Uterus (tissue), 3 donors: ENCODE measurements at regions not wholly inside any gene's neighbourhood (a gene's known extent, or its start where the extent isn't known, plus 50 kb on each side); places are given as distances from the start of the nearest gene placed in this dataset.

Experiments used
- DNase-seq, 2 donors: peaks; one replicate each; pipeline ENCODE4 v3.0.0-alpha.2; 2019 to 2020
- H3K27ac ChIP-seq, 2 donors: fragments of 200-600 bp; sonication (generic); 1 replicate in 1 of 2; 2 replicates in 1 of 2; pipeline ENCODE4 v1.5.1; 2016 to 2018
- H3K27me3 ChIP-seq, 2 donors: fragments of 200-600 bp; sonication (generic); one replicate each; pipeline ENCODE4 v1.5.1; 2018 to 2019; ENCODE audit warnings: control low read depth in 1 of 2
- H3K36me3 ChIP-seq, 2 donors: fragments of 200-600 bp; sonication (generic); one replicate each; pipeline ENCODE4 v1.5.1; 2019; ENCODE audit warnings: control low read depth in 1 of 2
- H3K4me1 ChIP-seq, 2 donors: fragments of 200-600 bp; sonication (generic); one replicate each; pipeline ENCODE4 v1.5.1; 2018 to 2019; ENCODE audit warnings: control low read depth in 1 of 2
- H3K4me3 ChIP-seq, 2 donors: fragments of 200-600 bp; sonication (generic); 1 replicate in 1 of 2; 2 replicates in 1 of 2; pipeline ENCODE4 v1.5.1; 2018 to 2019; ENCODE audit warnings: mild to moderate bottlenecking in 1 of 2
- H3K9me3 ChIP-seq, 2 donors: fragments of 200-600 bp; sonication (generic); one replicate each; pipeline ENCODE4 v1.5.1; 2019; ENCODE audit warnings: control low read depth in 1 of 2
- CTCF ChIP-seq, 4 experiments: fragments of 200-600 bp in 2 of 4; fragments of 450-650 bp in 2 of 4; sonication (generic) in 2 of 4; IDR thresholded peaks; one replicate each; pipeline ENCODE4 v1.5.1; 2016 to 2019; ENCODE audit warnings: antibody characterized with exemption in 4 of 4, mild to moderate bottlenecking in 2 of 4, moderate library complexity in 1 of 4
- POLR2A ChIP-seq, 2 donors: fragments of 450-650 bp; IDR thresholded peaks; one replicate each; pipeline ENCODE4 v1.6.1; 2016; ENCODE audit warnings: antibody characterized with exemption in 2 of 2, mild to moderate bottlenecking in 1 of 2, moderate library complexity in 1 of 2
- intact Hi-C: fragments of 100-400 bp; cut with DNase I; formaldehyde crosslinking; loops from one replicate; pipeline ENCODE4 v1.15.1; 2023; ENCODE audit warnings: low total_unique reads
- donor health status: DM: yes; HTN: yes; CAD: no.

- Histone ChIP-seq H3K9me3 (no peaks in the 10 kb centered on the region), H3K4me3 (no peak overlapping the region), H3K27ac (no peak overlapping the region), H3K27me3 (no peaks in the 10 kb centered on the region), H3K36me3 (no peaks in the 10 kb centered on the region), H3K4me1 (no peaks in the 10 kb centered on the region)
- TF ChIP-seq CTCF (IDR thresholded peaks at IDR 0.05), result no peak
- TF ChIP-seq POLR2A (IDR thresholded peaks at IDR 0.05), result no peak
- DNase-seq, result no peak
- intact Hi-C loops, result no loop called here
Measured at GRCh38 chr13:72050251-72050650, 183.2 kb upstream of the DACH1 start.

GRCh38 chr13:72043366-72043765, 176.4 kb upstream of the DACH1 start:
- Histone ChIP-seq H3K9me3 (no peaks in the 10 kb centered on the region), H3K36me3 (no peaks in the 10 kb centered on the region), H3K4me1 (no peaks in the 10 kb centered on the region), H3K4me3 (no peak overlapping the region), H3K27ac (no peak overlapping the region), H3K27me3 (no peaks in the 10 kb centered on the region)
- no peak for DNase-seq
- intact Hi-C loops, result no loop called here
- TF ChIP-seq POLR2A (IDR thresholded peaks at IDR 0.05) (no peak), CTCF (IDR thresholded peaks at IDR 0.05) (no peak)

- TF ChIP-seq POLR2A (IDR thresholded peaks at IDR 0.05), result no peak
- TF ChIP-seq CTCF (IDR thresholded peaks at IDR 0.05), result no peak
- DNase-seq, result no peak
- Histone ChIP-seq H3K27ac (no peak overlapping the region), H3K36me3 (no peaks in the 10 kb centered on the region), H3K9me3 (no peaks in the 10 kb centered on the region), H3K27me3 (no peaks in the 10 kb centered on the region), H3K4me1 (no peaks in the 10 kb centered on the region), H3K4me3 (no peak overlapping the region)
- intact Hi-C loops, result no loop called here
Measured at GRCh38 chr13:72041165-72041564, 174.2 kb upstream of the DACH1 start.

GRCh38 chr13:72039126-72039525, 172.1 kb upstream of the DACH1 start:
- Histone ChIP-seq H3K27ac (no peak overlapping the region), H3K4me3 (no peak overlapping the region), H3K27me3 (no peaks in the 10 kb centered on the region), H3K36me3 (no peaks in the 10 kb centered on the region), H3K4me1 (no peaks in the 10 kb centered on the region), H3K9me3 (no peaks in the 10 kb centered on the region)
- intact Hi-C loops, result no loop called here
- DNase-seq, result no peak
- TF ChIP-seq POLR2A (IDR thresholded peaks at IDR 0.05) (no peak), CTCF (IDR thresholded peaks at IDR 0.05) (no peak)

- Histone ChIP-seq H3K36me3 (no peaks in the 10 kb centered on the region), H3K9me3 (no peaks in the 10 kb centered on the region), H3K4me1 (no peaks in the 10 kb centered on the region), H3K27ac (no peak overlapping the region), H3K27me3 (no peaks in the 10 kb centered on the region), H3K4me3 (no peak overlapping the region)
- intact Hi-C loops, result no loop called here
- DNase-seq, result no peak
- TF ChIP-seq CTCF (IDR thresholded peaks at IDR 0.05), result no peak
- no peak for TF ChIP-seq POLR2A (IDR thresholded peaks at IDR 0.05)
Measured at GRCh38 chr13:72029981-72030380, 163.0 kb upstream of the DACH1 start.
